ENCODE measurements at regions not wholly inside any gene's neighbourhood (a gene's known extent, or its start where the extent isn't known, plus 50 kb on each side); places are given as distances from the start of the nearest gene placed in this dataset.
"Not testable (repeated sequence)": the region's sequence is repeated elsewhere in the genome, so short reads cannot be mapped to it uniquely, and the experiment has no call there.

DNA sequence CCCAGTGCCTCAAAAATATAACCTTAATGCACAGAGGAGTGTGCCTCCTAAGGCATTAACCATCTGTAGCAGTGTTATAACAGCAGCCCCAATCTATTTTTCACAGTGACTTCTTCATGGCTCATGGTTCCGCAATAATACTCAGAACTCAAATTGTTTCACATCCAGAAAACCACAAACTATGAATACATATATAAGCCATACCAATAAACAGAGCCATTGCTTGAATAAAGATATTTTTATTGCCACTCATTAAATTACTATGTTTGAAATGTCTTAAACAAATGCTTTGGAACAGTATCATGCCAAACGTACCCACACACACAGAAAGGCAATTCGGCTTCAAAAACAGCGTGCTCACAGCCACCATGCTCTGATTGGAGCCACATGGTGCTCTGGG lies 629.3 kb upstream of the NRP1 start:
- ATAC-seq: no peak
- Histone ChIP-seq H3K4me1 (no peaks in the 10 kb centered on the region), H3K36me3 (ENCODE audit: insufficient read depth in 1 of 2, low read depth in 1 of 2) (no peaks in the 10 kb centered on the region), H3K4me3 (no peak overlapping the region), H3K9me3 (no peaks in the 10 kb centered on the region), H3K27me3 (ENCODE audit: insufficient read depth in 3 of 3, low read length in 2 of 3) (no peaks in the 10 kb centered on the region), H3K27ac (no peak overlapping the region)
- WGBS, 3 donors: 70 to 86% (median 77%) methylated on average over 4 of the region's 4 CpGs
- TF ChIP-seq CTCF (IDR thresholded peaks at IDR 0.05): no peak
- intact Hi-C loops (cut with DNase I): no loop called here
- DNase-seq: no peak

- H3K4me3 ChIP-seq; H3K36me3 ChIP-seq (ENCODE audit: insufficient read depth in 1 of 2, low read depth in 1 of 2); H3K9me3 ChIP-seq; intact Hi-C loops (cut with DNase I); DNase-seq; H3K27ac ChIP-seq; H3K4me1 ChIP-seq; ATAC-seq; H3K27me3 ChIP-seq (ENCODE audit: insufficient read depth in 3 of 3, low read length in 2 of 3): not testable (repeated sequence)
- WGBS, 3 donors: 83 to 90% (median 88%) methylated on average over 4 of the region's 4 CpGs
These were observed 621.9 kb upstream of the NRP1 start for GRCh38 chr10:33956322-33956721.

DNA sequence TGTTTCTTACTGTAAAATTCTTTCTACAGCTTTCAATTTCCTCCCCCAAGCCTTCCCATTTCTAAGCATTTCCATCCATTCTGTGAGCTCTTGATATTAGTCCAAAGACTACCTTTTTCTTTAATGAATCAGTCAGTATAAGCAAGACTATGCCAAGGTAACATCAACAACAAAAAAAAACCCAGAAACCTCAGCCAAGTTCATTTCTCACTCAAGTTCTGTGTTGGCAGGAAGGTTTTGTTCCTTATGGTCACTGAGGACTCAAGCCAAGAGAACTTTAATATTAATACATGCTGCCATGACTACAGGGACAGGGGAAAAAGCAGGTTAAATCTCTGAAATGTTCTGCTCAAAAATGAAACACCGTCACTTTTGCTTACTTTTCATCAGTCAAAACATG lies 621.2 kb upstream of the NRP1 start:
- intact Hi-C loops (cut with DNase I): no loop called here
- no peaks in the 10 kb centered on the region for H3K36me3 ChIP-seq (ENCODE audit: insufficient read depth in 1 of 2, low read depth in 1 of 2)
- no peak overlapping the region for H3K27ac ChIP-seq
- H3K27me3 ChIP-seq (ENCODE audit: insufficient read depth in 3 of 3, low read length in 2 of 3): no peaks in the 10 kb centered on the region
- DNase-seq: no peak
- H3K9me3 ChIP-seq: no peaks in the 10 kb centered on the region
- no peak for TF ChIP-seq CTCF (IDR thresholded peaks at IDR 0.05)
- no peak for ATAC-seq
- H3K4me3 ChIP-seq: no peak overlapping the region
- no peaks in the 10 kb centered on the region for H3K4me1 ChIP-seq
- 77 to 90% (median 85%) methylated on average over 1 of the region's 1 CpG for WGBS, 3 donors

DNA sequence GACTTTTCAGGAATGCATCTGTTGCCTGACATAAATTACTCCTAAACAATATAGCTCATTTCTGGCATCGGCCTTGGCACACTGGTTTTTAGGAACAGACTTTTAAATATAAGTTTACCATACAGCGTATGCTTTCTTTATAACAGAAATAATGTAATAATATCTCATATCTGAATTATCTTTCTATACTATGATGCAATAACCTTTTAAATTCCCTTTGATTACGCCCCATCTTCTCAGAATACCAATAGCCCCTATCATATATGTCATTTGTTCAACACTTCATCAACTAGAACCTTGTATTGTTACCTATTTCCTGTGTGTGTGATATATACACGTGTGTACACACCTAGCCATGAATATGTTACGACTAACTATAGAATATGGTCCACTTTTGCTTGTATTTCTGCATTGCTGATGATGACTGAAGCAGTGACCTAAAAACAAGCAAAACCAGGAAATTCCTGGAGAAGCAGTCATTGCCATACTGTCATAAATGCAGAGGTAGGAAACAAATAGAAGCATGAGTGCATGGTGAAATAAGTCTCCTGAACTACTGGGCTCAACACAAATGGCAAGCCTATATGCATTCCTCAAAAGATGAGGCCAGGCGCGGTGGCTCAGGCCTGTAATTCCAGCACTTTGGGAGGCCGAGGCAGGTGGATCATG lies 618.4 kb upstream of the NRP1 start:
- Histone ChIP-seq H3K36me3 (ENCODE audit: insufficient read depth in 1 of 2, low read depth in 1 of 2) (no peaks in the 10 kb centered on the region), H3K9me3 (no peaks in the 10 kb centered on the region), H3K4me3 (no peak overlapping the region), H3K27ac (no peak overlapping the region), H3K27me3 (ENCODE audit: insufficient read depth in 3 of 3, low read length in 2 of 3) (no peaks in the 10 kb centered on the region), H3K4me1 (no peaks in the 10 kb centered on the region)
- no peak for DNase-seq
- ATAC-seq: no peak
- no peak for TF ChIP-seq CTCF (IDR thresholded peaks at IDR 0.05)
- intact Hi-C loops (cut with DNase I): no loop called here
- WGBS, 3 donors: 94 to 97% (median 95%) methylated on average over 8 of the region's 8 CpGs

DNA sequence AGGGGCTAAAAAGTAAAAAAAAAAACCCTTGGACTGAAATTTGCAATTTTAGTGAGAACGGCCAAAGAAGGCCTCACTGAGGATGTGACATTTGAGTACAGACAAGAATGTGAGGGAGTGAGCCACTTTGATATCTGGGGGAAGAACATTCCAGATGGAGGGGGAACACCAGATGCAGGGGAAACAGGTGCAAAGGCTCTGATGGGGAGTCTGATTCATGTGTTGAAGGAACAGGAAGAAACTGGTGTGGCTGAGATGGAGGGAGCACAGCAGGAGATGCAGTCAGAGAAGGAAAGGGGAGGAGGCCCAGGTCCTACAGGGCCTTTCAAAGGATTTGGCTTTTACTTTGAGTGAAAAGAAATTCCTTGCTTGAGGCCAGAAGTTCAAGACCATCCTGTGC lies 615.7 kb upstream of the NRP1 start:
- no peak for DNase-seq
- Histone ChIP-seq H3K27me3 (ENCODE audit: insufficient read depth in 3 of 3, low read length in 2 of 3) (no peaks in the 10 kb centered on the region), H3K9me3 (no peaks in the 10 kb centered on the region), H3K4me3 (no peak overlapping the region), H3K4me1 (no peaks in the 10 kb centered on the region), H3K36me3 (ENCODE audit: insufficient read depth in 1 of 2, low read depth in 1 of 2) (no peaks in the 10 kb centered on the region), H3K27ac (no peak overlapping the region)
- no peak for ATAC-seq
- intact Hi-C loops (cut with DNase I): no loop called here
- TF ChIP-seq CTCF (IDR thresholded peaks at IDR 0.05): no peak
- 50 to 69% (median 61%) methylated on average over 1 of the region's 1 CpG for WGBS, 3 donors

All from psoas muscle (tissue), 7 donors.